HG03039 (cell line): ENCODE measurements at regions not wholly inside any gene's neighbourhood (a gene's known extent, or its start where the extent isn't known, plus 50 kb on each side); places are given as distances from the start of the nearest gene placed in this dataset.

Experiments
- ATAC-seq: cut with Tn5 transposase; IDR thresholded peaks from one replicate; pipeline ENCODE4 v1.9.1; 2021; ENCODE audit warnings: mild to moderate bottlenecking, moderate library complexity; ENCODE audit not compliant: unreplicated experiment

- no peak for ATAC-seq
These were observed 235.3 kb downstream of the RDH14 start for GRCh38 chr2:18325118-18325517.

GRCh38 chr2:18319987-18320386 lies 240.5 kb downstream of the RDH14 start:
- ATAC-seq: no peak

GRCh38 chr2:18317017-18317416 lies 243.4 kb downstream of the RDH14 start:
- no peak for ATAC-seq

GRCh38 chr2:18312818-18313217 lies 247.6 kb downstream of the RDH14 start:
- ATAC-seq: no peak

- no peak for ATAC-seq
These were observed 248.8 kb downstream of the RDH14 start for GRCh38 chr2:18311420-18312195.

- ATAC-seq: no peak
These were observed 250.8 kb downstream of the RDH14 start for GRCh38 chr2:18309627-18310026.

GRCh38 chr2:18309188-18309587 lies 251.3 kb downstream of the RDH14 start:
- ATAC-seq: no peak

GRCh38 chr2:18304849-18305248 lies 255.6 kb downstream of the RDH14 start:
- ATAC-seq: no peak

GRCh38 chr2:18301421-18302139 lies 258.9 kb downstream of the RDH14 start:
- no peak for ATAC-seq

GRCh38 chr2:18299423-18300212 lies 260.8 kb downstream of the RDH14 start:
- ATAC-seq: no peak

- no peak for ATAC-seq
These were observed 262.9 kb downstream of the RDH14 start for GRCh38 chr2:18297534-18298058.

- no peak for ATAC-seq
These were observed 270.1 kb downstream of the RDH14 start for GRCh38 chr2:18290386-18290785.

GRCh38 chr2:18286897-18287296 lies 273.6 kb downstream of the RDH14 start:
- no peak for ATAC-seq

GRCh38 chr2:18284331-18284730 lies 276.1 kb downstream of the RDH14 start:
- ATAC-seq: no peak

GRCh38 chr2:18282026-18282425 lies 278.4 kb downstream of the RDH14 start:
- no peak for ATAC-seq

GRCh38 chr2:18276583-18277075 lies 283.8 kb downstream of the RDH14 start:
- no peak for ATAC-seq

GRCh38 chr2:18273205-18273604 lies 287.2 kb downstream of the RDH14 start:
- no peak for ATAC-seq

- no peak for ATAC-seq
These were observed 288.3 kb downstream of the RDH14 start for GRCh38 chr2:18272148-18272494.

GRCh38 chr2:18271370-18272147 lies 288.9 kb downstream of the RDH14 start:
- ATAC-seq: no peak

GRCh38 chr2:18268400-18268799 lies 292.1 kb downstream of the RDH14 start:
- ATAC-seq: no peak
